ENCODE measurements at regions not wholly inside any gene's neighbourhood (a gene's known extent, or its start where the extent isn't known, plus 50 kb on each side); places are given as distances from the start of the nearest gene placed in this dataset.

- TF ChIP-seq, protein P1, sequence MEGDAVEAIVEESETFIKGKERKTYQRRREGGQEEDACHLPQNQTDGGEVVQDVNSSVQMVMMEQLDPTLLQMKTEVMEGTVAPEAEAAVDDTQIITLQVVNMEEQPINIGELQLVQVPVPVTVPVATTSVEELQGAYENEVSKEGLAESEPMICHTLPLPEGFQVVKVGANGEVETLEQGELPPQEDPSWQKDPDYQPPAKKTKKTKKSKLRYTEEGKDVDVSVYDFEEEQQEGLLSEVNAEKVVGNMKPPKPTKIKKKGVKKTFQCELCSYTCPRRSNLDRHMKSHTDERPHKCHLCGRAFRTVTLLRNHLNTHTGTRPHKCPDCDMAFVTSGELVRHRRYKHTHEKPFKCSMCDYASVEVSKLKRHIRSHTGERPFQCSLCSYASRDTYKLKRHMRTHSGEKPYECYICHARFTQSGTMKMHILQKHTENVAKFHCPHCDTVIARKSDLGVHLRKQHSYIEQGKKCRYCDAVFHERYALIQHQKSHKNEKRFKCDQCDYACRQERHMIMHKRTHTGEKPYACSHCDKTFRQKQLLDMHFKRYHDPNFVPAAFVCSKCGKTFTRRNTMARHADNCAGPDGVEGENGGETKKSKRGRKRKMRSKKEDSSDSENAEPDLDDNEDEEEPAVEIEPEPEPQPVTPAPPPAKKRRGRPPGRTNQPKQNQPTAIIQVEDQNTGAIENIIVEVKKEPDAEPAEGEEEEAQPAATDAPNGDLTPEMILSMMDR (IDR thresholded peaks at IDR 0.05; ENCODE audit: insufficient read depth, low read length, poor library complexity, severe bottlenecking), result no peak
- TF ChIP-seq EZH2phosphoT487 (conservative IDR thresholded peaks at IDR 0.05; ENCODE audit: low read length), result no peak
These were observed 1802.0 kb downstream of the SUCLG1 start for GRCh38 chr2:82657106-82657505.

Data from SU-DHL-6 (cell line).